HK-2 (cell line): ENCODE measurements at regions not wholly inside any gene's neighbourhood (a gene's known extent, or its start where the extent isn't known, plus 50 kb on each side); places are given as distances from the start of the nearest gene placed in this dataset.

ENCODE experiments used
- DNase-seq: peaks from one replicate; pipeline ENCODE4 v3.0.0-alpha.2; 2018; ENCODE audit not compliant: unreplicated experiment

DNA sequence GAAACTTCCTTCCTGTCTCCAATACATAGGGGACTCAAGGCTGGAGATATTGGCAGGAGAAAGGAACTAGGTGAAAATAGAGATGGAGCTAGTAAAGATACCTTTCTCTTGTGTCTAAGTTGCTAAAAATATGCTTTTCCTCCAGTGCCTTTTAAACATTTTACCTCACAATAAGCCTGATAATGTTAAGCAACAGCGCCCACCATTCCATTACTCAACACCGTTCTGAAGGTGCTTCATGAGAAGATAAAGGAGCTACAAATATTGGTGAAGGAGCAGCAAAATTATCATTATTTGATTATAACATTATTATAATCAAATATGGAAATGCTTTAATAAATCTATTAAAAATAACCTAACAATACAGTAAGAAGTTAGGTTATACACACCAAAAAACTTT is 83.6 kb upstream of the BARX2 start:
- no peak for DNase-seq

DNA sequence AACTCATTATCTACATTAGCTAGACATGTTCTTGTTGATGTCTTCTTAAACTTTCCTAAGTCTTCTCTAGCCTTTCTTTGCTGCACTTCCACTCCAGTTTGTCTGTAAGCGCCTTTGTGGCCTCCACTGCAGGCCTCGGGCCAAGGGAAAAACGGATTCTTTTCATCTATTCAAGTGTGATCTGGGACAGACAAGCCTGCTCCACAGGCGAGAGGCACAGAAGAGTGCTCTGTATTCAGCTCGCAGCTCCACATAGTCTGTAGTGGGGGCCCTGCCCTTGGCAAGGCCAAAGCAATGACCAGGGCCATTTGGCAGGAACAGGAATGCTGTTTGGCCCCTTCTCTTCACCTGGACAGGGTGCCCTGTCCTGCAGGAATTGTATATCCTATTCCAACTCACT is 84.1 kb upstream of the BARX2 start:
- no peak for DNase-seq

DNA sequence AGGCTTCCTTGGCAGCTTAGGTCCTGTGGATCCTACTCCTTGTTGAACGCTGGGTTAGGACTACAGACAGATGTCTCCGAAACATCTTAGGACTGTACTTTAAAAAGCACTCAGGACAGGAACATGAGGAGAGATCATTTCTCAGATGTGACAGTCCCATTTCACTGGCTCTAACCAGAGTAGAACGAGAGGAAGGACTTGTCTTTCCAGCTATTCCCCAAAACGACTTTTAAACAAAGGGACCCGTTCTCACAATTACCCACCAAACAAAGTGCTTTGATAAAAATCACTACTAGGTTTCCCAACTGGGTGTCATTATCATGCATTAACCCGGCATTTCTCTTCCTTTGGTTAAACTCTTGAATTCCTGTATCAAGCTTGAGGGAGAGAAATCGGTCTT is 84.7 kb upstream of the BARX2 start:
- no peak for DNase-seq

DNA sequence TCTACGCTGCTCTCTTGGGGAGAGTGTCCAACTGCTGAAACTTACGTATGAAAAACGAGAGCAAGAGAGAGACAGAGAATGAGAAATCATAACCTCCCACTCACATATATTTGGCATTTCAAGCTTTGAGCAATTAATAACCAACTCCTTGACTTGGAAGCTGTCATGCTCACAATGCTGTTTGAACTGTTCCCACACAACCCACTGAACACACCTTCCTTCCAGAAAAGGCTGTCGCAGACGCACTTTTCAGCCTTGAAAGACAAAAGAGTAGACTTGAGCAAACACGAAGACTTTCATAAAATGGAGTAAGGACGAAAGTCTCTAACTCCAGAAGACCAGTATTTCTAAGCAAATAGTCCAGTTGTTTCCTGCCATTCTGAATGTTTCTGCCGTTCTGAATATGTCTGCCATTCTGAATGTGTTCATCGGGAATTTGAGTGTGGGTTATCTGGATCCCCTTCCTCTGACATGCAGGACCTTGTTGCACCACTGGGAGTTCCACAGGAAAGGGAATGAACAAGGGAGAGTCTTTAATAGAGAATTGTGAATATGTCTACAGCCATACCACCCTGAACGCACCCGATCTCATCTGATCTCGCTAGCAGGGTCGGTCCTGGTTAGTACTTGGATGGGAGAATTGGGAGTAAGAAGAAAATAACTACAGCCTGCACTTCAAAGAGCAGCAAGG is 86.2 kb upstream of the BARX2 start:
- DNase-seq: no peak

DNA sequence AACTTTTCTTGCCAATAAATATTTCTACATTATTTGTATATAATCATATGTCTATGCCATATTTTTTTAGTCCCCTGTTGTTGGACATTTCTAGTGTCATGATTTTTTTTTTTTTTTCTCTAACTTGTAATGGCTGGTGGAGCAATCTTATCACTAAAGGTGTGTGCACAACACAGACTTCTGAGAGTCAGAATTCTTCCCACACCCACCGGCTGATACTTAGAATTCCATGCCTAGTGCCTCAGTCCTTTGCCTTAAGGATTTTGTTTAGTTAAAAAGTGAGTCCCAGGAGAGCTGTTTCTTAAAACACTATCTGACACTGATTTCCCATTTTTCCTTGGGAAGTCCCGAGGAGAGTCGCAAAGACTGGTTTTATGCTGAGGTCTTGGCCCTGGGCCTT is 87.7 kb upstream of the BARX2 start:
- DNase-seq: no peak

DNA sequence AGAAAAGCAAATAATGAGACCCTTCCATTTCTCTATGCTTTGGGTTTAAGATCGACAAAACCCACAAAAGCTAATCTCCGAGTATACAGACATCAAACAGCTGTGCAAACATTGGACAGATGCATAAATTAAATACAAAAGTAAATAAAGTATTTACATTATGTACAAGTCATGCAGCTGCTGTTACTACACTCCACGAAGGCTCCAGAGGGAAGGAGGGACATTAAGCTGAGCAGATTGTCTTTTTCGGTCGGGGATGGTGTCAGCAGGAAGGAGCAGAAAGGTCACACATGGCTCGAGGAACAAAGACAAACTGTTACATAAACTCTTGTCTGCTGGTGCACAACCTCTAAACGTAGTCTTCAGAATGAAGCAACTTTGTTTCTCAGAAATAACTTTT is 88.8 kb upstream of the BARX2 start:
- no peak for DNase-seq

DNA sequence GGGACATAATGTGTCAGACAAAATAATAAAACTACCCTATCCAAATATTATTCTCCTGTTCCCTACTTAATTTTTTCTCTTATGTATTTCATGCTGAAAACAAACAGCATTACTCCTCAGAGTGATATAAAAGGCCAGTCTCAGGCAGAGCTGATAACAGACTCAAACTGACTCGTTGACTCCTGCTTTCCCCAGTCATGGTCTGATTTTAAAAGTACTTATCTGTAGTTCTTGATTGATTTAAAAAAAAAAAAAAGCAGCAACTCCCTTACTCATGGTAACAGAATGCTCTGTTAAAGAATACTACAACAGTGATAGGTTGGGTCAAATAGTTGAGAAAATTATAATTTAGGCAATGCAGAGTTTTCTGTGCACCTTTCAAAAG is 90.3 kb upstream of the BARX2 start:
- DNase-seq: no peak

DNA sequence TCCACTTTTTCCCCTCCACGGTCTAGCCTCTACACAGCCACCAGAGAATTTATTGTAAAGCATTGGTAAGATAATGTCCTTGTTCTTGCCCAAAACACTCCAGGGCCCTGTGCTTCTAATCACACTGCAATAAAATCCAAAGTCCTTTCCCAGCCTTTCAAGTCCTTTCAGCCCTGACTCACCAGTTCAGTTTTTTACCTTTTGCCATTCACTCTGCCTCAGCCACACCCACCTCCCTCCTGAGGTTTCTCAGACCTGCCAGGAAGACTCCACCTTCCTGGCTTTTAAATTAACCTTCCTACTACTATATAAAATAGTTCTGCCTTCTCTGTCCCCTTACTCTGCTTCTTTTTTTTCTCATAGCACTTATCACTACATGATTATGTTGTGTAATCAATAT is 91.0 kb upstream of the ARHGAP32 start:
- peak; percentile 5 for DNase-seq

DNA sequence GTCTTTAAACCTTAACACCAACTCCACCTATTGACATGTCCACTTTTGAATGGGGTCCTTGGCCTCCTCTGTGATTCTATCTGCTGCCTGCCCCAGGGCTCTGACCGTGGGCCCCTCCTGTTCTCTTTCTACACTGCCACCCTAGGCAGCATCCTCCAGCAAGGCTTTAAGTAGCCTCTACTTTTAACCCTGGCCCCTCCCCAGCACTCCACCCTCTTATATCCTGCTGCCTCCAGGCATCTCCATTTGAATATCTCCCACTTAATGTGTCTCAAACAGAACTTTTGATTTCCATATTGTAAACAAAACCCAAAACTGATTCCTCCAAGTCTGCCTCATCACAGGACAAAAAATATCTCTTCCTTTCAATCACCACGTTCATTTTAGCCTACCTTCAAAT is 90.5 kb upstream of the ARHGAP32 start:
- no peak for DNase-seq

DNA sequence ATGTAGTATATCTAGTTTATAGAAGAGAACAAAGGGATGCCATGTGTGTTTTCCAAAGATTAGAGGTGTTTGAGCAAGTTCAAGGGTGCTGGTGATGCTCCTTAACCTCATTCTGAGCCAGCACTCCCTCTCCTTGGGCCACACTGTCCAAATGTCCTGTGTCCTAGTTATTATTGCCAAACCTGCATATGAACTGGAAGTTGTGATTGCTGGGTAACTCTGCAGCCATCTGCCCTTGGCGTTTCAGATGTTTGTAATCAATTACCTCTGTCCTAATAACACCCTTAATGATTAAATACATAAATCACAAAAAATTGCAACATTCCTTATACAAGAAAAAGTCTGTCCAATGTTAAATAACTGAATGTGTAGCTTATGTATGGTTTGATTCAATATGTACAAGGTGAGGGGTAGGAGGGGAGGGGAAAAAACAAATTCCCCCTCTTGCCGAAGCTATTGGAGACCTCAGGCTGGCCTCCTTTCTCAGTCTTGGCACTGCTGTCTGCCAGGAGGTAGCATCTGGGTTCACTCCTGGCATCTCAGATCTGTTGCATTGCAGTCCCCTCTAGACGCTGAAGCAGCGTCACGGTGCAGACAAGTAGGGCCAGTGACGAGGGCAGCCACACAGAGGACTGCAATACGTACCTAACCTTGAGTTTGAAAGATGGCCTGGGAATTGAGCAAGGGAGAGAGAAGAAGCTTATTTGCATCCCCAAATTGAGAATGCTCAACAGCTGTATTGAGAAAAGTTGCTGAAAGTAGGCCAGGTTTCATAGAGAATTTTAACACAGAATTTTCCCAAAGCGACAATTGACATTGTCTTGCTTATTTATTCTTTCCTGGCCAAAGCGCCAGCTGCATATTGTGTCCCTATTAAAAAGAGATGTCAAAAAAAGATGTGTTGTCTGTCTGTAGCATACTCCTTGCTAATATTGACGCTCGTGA is 89.6 kb upstream of the ARHGAP32 start:
- DNase-seq: no peak

DNA sequence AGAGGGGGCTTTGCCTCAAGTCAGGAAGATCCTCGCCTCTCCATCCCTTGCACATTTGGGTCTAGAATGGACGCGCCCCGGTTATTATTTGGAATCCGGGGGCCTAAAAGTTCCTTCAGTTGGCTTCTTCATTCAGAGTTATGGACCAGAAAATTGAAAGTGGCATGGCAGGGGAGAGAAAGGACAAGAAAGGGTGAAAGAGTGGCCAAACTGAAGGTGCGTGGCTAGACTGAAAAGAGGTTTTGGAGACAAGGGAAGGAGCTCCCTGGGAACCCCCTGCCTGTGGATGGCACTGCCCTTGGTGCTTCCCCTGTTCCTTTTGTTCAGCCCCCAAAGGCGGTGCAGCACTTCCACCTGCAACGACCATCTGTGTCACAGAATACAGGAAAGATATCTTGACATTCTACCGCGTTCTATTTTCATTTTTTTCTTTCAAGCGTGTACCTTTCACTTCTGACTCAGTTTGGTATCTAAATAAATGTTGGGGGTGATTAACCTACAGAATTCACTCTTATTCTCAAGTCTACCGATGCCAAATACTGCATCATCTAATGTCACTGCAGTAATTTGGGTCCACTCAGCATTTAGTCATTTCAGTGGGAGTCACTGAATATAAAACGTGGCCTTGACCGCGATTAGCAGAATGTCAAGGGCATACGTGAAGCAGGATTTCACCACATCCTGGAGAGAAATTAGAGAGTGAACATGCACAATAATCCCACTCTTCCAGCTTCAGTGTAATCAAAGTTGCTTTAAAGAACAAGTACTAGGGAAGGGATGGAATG is 88.1 kb upstream of the ARHGAP32 start:
- DNase-seq: no peak

DNA sequence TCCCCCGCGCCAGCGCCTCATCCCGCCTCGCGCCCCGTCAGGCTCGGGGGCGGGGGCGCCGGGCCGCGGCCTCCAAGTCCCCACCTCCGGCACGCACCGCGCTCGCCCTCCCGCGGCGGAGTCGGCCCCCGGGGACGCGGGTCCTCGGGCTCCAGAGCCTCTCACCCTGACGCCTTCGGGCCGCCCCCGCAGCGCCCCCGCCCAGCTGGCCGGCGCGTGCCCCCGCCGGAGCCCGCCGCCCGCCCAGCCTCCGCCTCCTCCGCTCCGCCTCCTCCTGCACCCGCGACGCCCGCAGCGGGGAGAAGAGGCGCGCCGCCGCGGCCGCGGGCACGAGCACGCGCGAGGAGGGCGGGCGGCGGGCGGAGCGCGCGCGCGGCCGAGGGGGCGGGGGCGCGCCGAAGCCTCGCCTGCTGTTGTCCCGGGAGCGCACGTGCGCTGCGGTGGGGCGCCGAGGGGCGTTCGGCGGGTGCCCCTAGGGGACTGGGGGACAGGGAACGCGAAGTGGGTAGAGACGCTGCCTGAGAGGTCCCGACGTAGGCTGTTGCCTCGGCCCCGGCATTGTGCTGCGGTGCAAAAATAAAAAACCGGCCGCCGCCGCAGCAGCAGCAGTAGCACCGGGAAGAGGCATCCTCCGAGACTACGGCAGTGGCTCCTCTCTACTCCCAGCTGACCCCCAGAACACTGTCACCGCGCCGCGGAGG is 87.4 kb upstream of the ARHGAP32 start:
- peak; percentile 71 for DNase-seq

DNA sequence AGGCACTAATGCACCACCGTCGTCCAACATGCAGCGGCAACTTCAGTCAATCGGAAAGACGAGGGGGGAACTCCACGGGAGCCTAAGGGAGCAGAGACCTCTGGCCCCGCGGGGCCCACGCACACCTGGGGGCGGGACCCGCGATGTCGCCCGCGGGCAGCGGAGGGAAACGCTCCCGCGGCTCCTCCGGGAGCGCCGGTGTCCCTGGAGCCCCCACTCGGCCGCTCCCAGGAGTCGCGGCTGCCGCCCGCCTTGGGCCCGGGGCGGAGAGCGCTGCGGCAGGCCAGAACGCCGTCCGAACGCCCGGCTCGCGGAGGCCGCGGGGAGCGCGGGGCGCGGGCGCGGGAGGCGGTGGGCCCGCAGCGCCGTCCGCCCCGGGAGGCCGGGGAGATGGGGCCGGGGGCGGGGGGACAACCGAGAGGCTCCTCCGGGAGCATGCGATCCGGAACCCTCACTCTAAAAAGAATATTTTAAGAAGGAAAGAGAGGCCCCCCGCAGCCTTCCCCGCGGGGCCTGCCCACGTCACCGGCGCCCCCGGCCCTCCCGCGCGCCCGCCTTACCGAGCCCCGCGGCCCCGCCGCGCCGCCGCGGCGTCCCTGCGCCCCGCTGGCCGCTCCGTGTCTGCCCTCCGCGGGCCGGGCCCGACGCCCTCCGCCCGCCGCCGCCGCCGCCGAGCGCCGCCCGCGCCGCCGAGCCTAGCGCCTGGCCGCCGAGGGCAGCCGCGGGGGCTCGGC is 86.6 kb upstream of the ARHGAP32 start:
- peak; percentile 14 for DNase-seq

DNA sequence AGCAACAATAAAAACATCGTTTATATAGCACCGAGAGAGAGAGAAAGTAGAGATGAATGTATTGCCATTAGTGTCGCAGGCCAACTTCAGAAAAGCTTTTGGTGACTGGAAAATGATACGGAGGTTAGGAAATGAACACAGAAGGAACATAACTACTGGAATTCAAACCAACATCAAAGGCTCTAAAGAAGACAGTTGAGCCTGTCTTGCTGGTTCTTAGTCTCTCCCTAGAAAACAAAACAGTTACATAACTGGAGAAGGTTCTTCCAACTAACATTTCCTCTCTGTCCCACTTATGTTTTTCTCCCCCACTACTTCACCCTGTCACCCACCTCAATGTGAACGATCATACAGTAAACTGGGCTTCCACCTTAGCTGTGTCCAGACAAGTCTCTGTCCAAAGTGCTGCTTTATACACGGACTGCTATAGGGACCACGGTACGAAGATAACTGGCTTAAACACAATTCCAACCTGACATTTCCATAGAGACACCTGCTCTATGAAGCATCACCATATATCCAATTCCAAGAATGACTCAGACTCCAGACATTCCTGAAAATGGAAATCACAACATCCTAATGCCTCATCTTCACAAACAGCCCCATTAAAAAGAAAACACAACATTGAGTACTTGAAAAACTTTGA is 85.2 kb upstream of the ARHGAP32 start:
- no peak for DNase-seq

DNA sequence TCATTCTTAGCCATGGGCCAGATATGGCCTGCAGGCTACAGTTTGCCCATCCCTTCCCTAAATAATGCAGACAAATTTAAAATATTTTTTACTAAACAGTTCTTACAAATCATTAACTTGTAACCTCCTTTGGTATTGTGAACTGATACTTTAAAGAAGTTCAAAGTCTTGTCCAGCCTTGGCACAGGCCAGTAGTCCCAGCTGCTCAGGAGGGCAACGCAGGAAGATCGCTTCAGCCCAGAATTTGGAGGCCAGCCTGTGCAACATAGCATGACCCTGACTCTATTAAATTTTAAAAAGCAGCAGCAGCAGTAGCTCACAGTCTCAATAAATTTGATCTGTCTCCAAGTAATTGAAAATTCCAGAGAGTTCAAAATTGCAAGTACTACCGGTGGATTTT is 83.7 kb upstream of the ARHGAP32 start:
- DNase-seq: no peak

DNA sequence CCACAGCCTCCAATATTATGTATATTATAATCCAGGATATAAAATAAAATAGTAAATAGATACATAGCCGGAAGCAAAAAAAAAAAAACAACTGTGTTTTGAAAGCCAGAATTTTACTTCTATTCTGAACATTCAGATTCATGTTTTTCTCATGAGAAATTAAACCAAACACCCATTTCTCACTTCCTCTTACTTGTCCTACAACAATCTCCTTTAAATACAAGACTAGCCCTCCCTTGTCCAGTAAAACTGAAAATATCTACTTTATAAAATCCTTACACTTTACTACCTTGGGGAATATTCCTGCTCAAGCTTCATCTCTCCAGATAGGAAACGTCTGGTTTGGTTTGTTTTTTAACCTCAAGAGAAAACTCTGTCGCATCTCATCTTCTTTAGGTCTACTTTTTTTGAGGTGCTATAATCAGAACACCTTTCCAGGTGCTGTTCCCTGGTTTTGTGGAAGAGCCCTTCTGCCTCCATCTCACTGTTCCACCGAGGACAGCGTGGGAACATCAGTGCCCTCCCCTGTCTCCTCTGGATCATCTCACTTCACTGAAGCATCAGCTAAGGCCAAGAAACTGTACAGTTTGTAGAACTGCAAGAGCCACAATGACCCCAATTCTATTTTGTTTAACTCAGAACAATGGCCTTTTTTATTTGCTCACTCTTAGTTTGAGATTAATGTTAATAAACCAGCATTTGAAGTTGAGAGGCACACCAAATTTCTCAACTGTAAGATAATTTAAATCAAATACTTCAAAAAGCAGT is 82.0 kb upstream of the ARHGAP32 start:
- no peak for DNase-seq

DNA sequence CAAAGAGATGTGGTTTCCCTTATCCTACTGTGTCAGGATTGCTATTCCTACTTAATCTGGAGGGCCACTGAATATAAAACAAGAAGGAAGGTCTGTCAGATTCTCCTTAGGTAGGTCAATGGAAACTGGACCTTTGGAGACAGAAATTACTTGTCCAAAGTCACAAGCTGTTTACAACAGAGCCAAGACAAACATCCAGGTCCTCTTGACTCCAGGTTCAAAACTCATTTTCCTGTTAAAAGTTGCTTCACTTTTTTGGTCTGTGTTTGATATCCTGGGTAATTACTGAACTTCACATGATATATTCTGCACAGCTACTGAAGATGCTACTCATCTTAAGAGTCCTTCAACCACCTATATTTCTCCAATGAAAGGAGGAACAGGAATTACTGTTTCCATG is 81.2 kb upstream of the ARHGAP32 start:
- no peak for DNase-seq

DNA sequence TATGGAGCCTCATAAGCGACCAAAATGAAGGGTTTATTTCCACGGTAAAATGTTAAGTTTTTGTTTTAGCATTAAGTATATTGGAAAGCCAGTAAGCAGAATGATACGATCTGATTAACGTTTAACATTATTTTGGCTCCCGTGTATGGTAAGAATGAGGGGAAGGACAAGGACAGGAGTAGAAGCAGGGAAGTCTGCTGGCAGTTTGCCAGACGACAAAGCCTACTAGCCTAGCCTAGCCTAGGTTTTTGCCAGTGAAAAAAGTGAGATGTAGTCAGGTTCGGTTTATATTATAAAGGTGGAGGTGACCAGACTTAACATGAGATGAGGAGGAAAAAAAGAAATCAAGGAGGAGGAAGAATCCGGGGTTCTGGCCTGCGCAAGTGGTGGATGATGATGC is 78.9 kb upstream of the ARHGAP32 start:
- DNase-seq: no peak

DNA sequence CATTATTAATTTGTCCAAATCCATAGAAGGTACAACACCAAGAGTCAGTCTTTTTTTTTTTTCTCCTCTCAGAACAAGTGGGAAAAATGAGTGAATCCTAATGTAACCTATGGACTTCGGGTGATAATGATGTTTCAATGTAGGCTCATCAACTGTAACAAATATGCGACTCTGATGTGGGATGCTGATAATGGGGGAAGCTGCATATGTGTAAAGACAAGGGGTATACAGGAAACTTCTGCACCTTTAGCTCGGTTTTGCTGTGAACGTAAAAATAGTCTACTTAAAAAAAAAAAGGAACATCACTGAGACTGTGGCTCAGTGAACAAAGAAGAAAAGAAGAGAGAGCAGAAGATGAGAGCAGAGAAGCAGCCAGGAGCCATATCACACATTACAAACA is 78.3 kb upstream of the ARHGAP32 start:
- no peak for DNase-seq

DNA sequence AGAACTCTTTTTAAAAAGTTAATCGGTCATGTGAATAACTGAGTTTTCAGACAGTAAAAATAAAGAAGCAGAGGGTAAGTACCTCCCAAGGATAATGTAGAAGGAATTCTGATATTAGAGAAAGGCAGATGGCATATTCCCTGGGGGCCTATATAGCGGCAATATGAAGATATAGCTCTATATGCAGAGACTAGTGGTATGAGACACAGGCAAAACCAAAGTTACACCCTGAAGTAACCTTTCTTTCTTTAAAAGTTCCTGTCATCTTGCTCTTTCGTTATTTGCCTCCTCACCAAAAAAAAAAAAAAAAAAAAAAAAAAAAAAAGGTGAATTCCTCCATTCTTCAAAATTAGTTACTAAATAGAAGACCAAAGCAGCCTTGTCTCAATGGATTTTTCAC is 76.2 kb upstream of the ARHGAP32 start:
- no peak for DNase-seq
